Stimulated activated CD4-positive, alpha-beta T cell treated with anti-CD3 and anti-CD28 coated beads, Interleukin-4, amount 100 ng/mL, for 48 hours (primary cell): ENCODE measurements at regions not wholly inside any gene's neighbourhood (a gene's known extent, or its start where the extent isn't known, plus 50 kb on each side); places are given as distances from the start of the nearest gene placed in this dataset.
"Not testable (repeated sequence)": the region's sequence is repeated elsewhere in the genome, so short reads cannot be mapped to it uniquely, and the experiment has no call there.

ENCODE experiments used
- DNase-seq, 2 donors: peaks; one replicate each; pipeline ENCODE4 v3.0.0-alpha.2; 2020; ENCODE audit warnings: low read depth in 2 of 2

DNA sequence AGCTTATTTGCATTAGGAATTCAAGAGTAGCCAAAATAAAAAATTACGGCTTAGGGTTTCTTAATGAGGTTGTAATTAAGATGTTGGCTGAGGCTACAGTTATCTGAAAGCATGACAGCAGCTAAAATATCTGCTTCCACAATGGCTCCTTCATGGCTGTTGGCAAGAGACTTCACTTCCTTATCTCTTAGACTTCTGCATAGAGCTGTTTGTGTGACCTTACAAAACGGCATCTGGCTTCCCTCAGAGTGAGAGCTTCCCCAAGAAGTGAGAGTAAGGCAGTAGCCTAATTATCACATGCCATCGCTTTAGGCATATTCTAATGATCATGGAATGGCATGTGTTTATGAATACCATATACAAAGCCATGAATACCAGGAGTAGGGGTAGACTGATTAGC is 57.6 kb downstream of the CCDC59 start:
- no peak for DNase-seq

- DNase-seq, result no peak
These were observed 58.7 kb downstream of the CCDC59 start for GRCh38 chr12:82299319-82300025.

- no peak for DNase-seq
These were observed 67.8 kb downstream of the CCDC59 start for GRCh38 chr12:82290415-82290814.

DNA sequence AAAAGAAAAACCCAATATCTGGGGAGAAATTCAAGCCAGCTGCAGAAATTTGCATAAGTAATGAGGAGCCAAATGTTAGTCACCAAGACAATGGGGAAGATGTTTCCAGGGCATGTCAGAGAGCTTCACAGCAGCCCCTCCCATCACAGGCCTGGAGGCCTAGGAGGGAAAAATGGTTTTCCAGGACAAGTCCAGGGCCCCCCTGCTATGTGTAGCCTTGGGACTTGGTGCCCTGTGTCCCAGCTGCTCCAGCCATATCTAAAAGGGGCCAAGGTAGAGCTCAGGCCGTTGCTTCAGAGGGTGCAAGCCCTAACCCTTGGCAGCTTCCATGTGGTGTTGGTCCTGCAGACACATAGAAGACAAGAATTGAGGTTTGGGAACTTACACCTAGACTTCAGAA is 76.9 kb downstream of the CCDC59 start:
- not testable (repeated sequence) for DNase-seq

- DNase-seq, result no peak
These were observed 78.6 kb downstream of the CCDC59 start for GRCh38 chr12:82279536-82280058.

- no peak for DNase-seq
These were observed 80.6 kb downstream of the CCDC59 start for GRCh38 chr12:82277582-82277981.

DNA sequence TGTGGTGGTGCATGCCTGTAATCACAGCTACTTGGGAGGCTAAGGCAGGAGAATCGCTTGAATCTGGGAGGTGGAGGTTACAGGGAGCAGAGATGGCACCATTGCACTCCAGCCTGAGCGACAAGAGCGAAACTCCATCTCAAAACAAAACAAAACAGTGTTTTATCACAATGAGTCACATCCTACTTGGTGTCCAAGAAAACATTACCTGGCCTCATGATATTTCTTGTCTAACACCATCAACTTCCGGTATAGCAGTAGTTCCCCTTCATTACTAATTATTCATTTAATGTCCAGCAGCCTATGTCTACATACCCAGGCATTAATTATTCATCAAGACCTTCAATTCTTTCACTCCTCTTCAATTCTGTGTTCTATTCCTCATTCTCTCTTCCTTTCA is 115.5 kb downstream of the CCDC59 start:
- DNase-seq, result no peak

DNA sequence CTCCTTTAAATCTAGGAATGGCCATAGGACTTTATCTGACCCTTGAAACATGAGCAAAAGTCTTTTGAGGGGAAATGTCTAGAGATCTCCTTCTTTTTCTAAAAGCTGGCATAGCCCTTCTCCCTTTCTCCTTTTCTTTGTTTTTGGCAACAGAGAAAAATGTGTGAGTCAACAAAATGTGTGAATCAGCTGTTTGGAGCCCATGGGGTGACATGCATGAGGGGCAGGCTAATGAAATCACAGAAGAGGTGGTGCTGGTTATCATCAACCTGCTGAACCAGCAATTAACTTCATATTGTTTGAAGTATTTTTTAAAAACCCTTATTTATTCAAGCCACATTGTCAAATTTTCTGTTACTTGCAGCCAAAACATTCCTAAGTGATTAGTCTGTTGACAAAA is 132.3 kb downstream of the CCDC59 start:
- no peak for DNase-seq

- DNase-seq, result no peak
These were observed 134.8 kb downstream of the CCDC59 start for GRCh38 chr12:82223426-82223825.

DNA sequence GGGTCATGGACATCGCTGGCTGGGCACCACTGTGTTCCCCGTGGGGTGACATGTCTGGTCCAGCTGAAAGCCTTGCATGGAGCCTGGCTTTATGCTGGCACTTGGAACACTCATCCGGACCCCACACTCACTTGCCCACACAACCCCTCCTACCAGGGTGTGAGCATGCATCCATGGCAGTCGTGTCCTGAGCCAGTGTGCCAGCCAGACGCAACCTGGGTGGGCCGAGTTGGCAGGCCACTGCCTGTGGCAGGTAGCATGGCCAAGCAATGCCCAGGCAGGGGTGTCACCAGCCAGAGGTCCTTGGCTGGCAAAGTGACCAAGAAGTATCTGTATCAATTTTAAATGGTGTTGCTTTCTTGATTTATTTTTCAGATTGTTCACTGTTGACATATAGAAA is 141.7 kb downstream of the CCDC59 start:
- DNase-seq, result no peak

DNA sequence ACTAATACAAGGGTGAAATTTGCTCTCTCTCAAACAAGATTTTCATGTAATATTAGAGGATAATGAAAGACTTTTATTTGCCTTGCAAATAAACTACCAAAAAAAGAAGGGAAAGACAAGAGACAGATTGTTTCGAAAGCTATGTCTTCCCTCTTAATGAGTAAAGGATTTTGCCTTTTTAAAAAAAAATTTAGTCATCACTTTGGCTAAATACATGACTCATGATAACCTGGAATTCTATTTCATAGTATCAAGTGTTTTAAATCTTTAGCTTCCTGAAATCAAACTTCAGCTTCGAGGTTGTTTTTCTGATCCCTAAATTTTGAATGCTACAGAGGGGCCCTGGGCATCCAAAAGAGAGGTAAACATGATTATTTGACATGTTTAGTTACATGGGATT is 144.4 kb downstream of the CCDC59 start:
- no peak for DNase-seq

DNA sequence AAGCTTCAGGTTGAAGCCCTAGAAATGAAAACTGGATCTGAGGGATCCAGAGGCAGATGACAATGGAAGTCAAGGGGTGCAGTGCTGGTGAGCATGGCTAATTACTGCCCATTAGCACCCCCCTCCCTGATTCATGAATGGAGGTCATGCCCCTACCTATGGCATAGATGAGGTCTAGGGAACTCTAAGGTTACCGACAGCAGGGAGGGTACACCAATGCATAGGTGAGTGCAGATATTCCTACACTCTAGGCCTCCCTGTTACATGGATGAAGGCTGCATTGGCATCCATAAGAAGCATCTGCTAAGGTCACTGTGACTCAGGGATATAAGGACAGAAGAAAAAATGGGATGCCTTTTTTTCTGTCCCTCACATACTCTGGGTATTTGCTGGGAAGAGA is 147.3 kb downstream of the CCDC59 start:
- no peak for DNase-seq

DNA sequence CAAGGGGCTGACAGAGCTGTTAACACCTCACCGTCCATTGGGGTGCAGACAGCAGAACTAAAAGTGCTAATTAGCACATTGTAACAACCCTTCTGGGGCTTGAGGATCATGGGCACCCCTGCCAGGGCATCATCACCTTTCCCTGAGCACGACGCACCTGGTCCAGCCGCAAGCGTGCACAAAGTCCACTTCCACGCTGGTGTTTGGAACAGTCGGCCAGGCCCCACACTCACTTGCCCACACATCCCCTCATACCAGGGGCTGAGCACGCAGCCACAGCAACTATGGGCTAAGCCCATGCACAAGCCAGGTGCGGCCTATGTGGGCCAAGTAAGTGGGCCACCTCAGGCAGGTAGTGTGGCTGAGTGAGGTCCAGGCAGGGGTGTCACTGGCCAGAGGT is 148.7 kb downstream of the CCDC59 start:
- DNase-seq, result no peak

DNA sequence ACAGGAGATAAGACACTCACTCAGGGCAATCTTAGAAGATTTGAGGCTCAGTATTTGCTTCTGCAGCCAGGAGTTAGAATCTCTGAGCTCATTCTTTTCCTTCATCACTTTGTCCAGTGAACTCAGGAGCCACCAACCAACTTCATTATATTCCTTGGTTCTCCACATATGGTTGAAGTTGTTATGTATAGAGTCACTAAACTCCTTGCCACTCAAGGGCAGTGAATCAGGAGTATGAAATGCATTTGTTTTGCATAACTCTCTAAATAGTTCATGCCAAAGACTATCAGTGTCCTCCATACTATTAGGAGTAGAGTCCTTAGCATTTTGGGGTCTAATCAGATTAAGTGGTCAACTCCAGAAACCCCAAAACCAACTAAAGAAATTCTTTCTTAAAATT is 150.6 kb downstream of the CCDC59 start:
- DNase-seq, result no peak

DNA sequence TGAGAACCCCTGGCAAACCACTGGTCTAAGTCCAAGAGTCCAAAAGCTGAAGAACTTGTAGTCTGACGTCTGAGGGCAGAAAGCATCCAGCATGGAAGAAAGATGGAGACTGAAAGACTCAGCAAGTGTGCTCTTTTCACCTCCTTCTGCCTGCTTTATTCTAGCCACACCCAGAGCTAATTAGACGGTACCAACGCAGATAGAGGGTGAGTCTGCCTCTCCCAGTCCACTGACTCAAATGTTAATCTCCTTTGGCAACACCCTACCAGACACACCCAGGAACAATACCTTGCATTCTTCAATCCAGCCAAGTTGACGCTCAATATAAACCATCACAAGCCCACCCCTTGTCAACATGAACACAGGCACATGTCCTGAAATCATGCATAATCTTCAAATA is 155.1 kb downstream of the CCDC59 start:
- no peak for DNase-seq

DNA sequence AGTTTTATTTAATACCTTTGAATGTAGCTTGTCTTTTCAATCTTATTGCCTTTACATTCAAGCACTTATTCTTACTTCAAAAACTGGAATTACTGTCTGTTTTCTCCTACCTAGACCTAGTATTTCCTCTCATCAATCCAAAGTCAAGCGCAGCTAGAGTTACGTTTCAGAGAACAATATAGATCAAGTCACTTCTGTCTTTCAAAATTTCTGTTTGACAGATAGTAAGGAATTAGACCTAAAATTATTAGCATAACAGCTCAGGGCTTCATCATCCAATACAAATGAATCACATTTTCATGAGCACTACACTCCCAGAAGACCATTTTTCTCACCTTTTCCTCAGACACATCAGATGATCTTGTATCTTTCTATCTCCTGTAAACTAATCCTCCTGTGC is 170.6 kb downstream of the CCDC59 start:
- no peak for DNase-seq

DNA sequence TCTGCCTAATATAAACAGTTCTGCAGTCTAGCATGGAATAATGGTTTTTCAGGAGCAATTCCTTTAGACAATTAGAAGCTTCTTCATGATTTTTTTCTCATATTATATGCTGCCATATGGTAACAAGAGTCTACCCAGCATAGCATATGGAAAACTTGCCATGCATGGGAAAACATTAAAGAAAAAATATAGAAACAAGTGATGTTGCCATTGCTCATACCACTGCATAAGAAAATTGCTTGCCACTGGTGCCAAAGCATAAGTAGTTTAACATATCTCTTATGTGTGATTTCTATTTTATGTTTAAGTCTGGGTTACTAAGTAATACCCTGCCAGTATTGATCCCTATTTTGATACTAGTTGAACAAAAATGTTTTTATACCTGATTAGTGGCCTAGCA is 171.2 kb downstream of the CCDC59 start:
- no peak for DNase-seq

DNA sequence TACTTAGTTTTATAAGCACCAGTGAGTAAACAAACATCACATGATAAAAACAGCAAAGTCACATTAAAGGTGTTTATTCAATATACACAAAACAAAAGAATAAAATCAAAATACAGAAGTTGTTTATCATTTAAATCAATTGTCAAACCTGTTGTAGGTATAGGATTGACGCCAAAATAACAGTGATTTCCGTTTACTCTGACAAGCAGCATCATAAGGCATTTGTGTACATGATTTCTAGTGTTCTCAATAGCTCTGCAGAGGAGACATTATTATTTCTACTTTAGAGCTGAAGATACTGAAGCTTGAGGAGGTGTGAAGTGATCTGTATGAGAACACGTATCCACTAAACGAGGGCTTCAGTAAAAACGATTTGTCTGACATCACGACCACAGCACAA is 171.9 kb downstream of the CCDC59 start:
- DNase-seq, result no peak

- no peak for DNase-seq
These were observed 173.3 kb downstream of the CCDC59 start for GRCh38 chr12:82184844-82185243.

DNA sequence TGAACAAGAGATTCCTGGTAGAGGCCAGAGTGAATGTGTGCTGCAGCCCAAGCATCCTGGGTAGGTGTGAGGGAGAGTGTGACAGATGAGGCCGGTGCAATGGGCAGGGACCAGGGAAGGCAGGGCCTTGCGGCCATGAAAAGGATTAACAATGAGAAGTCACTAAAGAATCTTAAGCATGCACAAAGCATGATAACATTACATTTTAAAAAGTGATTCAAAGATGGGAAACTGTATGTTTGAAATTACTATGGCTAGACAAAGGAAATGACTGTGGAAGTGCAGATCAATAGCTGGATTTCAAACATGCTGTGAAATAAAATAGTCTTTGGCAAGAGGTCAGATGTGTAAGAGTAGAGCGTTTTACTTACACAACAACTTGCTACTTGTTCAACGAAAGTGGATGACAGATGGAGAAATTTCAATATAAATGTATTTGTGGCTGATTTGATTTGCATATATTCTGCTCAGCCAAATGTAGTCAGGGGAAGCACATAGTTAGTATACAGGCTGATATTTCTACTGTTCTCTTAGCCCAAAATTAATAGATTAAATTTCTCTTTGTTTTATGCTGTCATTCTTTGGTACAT is 175.5 kb downstream of the CCDC59 start:
- no peak for DNase-seq

GRCh38 chr12:82176761-82177490 is 181.3 kb downstream of the CCDC59 start:
- DNase-seq, result no peak

- no peak for DNase-seq
These were observed 182.2 kb downstream of the CCDC59 start for GRCh38 chr12:82176026-82176425.

- DNase-seq, result no peak
These were observed 183.3 kb downstream of the CCDC59 start for GRCh38 chr12:82174936-82175335.
